ENCODE measurements at regions not wholly inside any gene's neighbourhood (a gene's known extent, or its start where the extent isn't known, plus 50 kb on each side); places are given as distances from the start of the nearest gene placed in this dataset.
"Not testable (repeated sequence)": the region's sequence is repeated elsewhere in the genome, so short reads cannot be mapped to it uniquely, and the experiment has no call there.

- ATAC-seq (no peak), DNase-seq (no peak)
- Histone ChIP-seq H3K36me3 (ENCODE audit: insufficient read depth in 1 of 2, low read depth in 1 of 2) (no peaks in the 10 kb centered on the region), H3K27ac (no peak overlapping the region), H3K27me3 (ENCODE audit: insufficient read depth in 3 of 3, low read length in 2 of 3) (no peaks in the 10 kb centered on the region), H3K4me3 (no peak overlapping the region), H3K9me3 (no peaks in the 10 kb centered on the region), H3K4me1 (no peaks in the 10 kb centered on the region)
- 88 to 95% (median 91%) methylated on average over 2 of the region's 2 CpGs for WGBS, 3 donors
- intact Hi-C loops (cut with DNase I): no loop called here
- TF ChIP-seq CTCF (IDR thresholded peaks at IDR 0.05): no peak
These were observed 1096.3 kb downstream of the FAT4 start for GRCh38 chr4:126411047-126411446.

GRCh38 chr4:126412310-126412709, 1097.6 kb downstream of the FAT4 start:
- DNase-seq; ATAC-seq; H3K27ac ChIP-seq; H3K27me3 ChIP-seq (ENCODE audit: insufficient read depth in 3 of 3, low read length in 2 of 3); H3K4me3 ChIP-seq; intact Hi-C loops (cut with DNase I); H3K4me1 ChIP-seq; H3K9me3 ChIP-seq; H3K36me3 ChIP-seq (ENCODE audit: insufficient read depth in 1 of 2, low read depth in 1 of 2): not testable (repeated sequence)
- WGBS, 3 donors: 98 to 100% (median 100%) methylated on average over 1 of the region's 1 CpG

GRCh38 chr4:126414741-126415140, 1100.0 kb downstream of the FAT4 start:
- TF ChIP-seq CTCF (IDR thresholded peaks at IDR 0.05): no peak
- Histone ChIP-seq H3K4me3 (no peak overlapping the region), H3K27me3 (ENCODE audit: insufficient read depth in 3 of 3, low read length in 2 of 3) (no peaks in the 10 kb centered on the region), H3K4me1 (no peaks in the 10 kb centered on the region), H3K9me3 (no peaks in the 10 kb centered on the region), H3K36me3 (ENCODE audit: insufficient read depth in 1 of 2, low read depth in 1 of 2) (no peaks in the 10 kb centered on the region), H3K27ac (no peak overlapping the region)
- ATAC-seq: no peak
- intact Hi-C loops (cut with DNase I): no loop called here
- 47 to 53% (median 49%) methylated on average over 3 of the region's 3 CpGs for WGBS, 3 donors
- no peak for DNase-seq

GRCh38 chr4:126419266-126419665, 1104.5 kb downstream of the FAT4 start:
- H3K4me1 ChIP-seq: no peaks in the 10 kb centered on the region
- H3K27me3 ChIP-seq (ENCODE audit: insufficient read depth in 3 of 3, low read length in 2 of 3): no peaks in the 10 kb centered on the region
- no peak overlapping the region for H3K27ac ChIP-seq
- no peak for DNase-seq
- no peaks in the 10 kb centered on the region for H3K9me3 ChIP-seq
- H3K4me3 ChIP-seq: no peak overlapping the region
- no peak for TF ChIP-seq CTCF (IDR thresholded peaks at IDR 0.05)
- ATAC-seq: no peak
- intact Hi-C loops (cut with DNase I): no loop called here
- no peaks in the 10 kb centered on the region for H3K36me3 ChIP-seq (ENCODE audit: insufficient read depth in 1 of 2, low read depth in 1 of 2)

GRCh38 chr4:126427853-126428252, 1113.1 kb downstream of the FAT4 start:
- 47 to 53% (median 50%) methylated on average over 4 of the region's 4 CpGs for WGBS, 3 donors

More at GRCh38 chr4:126427853-126428252, 1113.1 kb downstream of the FAT4 start:
- Histone ChIP-seq H3K27ac (no peak overlapping the region), H3K9me3 (no peaks in the 10 kb centered on the region), H3K4me3 (no peak overlapping the region), H3K27me3 (ENCODE audit: insufficient read depth in 3 of 3, low read length in 2 of 3) (no peaks in the 10 kb centered on the region), H3K36me3 (ENCODE audit: insufficient read depth in 1 of 2, low read depth in 1 of 2) (no peaks in the 10 kb centered on the region), H3K4me1 (no peaks in the 10 kb centered on the region)
- intact Hi-C loops (cut with DNase I): no loop called here
- no peak for DNase-seq
- TF ChIP-seq CTCF (IDR thresholded peaks at IDR 0.05): no peak
- ATAC-seq: no peak

All from psoas muscle (tissue), 7 donors.